Glutamatergic neuron (in vitro differentiated cells): ENCODE measurements at regions not wholly inside any gene's neighbourhood (a gene's known extent, or its start where the extent isn't known, plus 50 kb on each side); places are given as distances from the start of the nearest gene placed in this dataset.

Experiments used
- DNase-seq: peaks from one replicate; pipeline ENCODE4 v3.0.0; 2022
- H3K27ac Mint-ChIP-seq: one replicate; pipeline ENCODE4 v1.8.0; 2020; ENCODE audit warnings: mild to moderate bottlenecking, mixed read lengths, inconsistent platforms; ENCODE audit not compliant: unreplicated experiment
- H3K27me3 Mint-ChIP-seq: one replicate; pipeline ENCODE4 v1.8.0; 2020; ENCODE audit warnings: mild to moderate bottlenecking, moderate library complexity, mixed read lengths, inconsistent platforms; ENCODE audit not compliant: unreplicated experiment
- H3K36me3 Mint-ChIP-seq: one replicate; pipeline ENCODE4 v1.8.0; 2020; ENCODE audit warnings: mild to moderate bottlenecking, mixed read lengths, inconsistent platforms; ENCODE audit not compliant: unreplicated experiment
- H3K4me1 Mint-ChIP-seq: one replicate; pipeline ENCODE4 v1.8.0; 2020; ENCODE audit warnings: mild to moderate bottlenecking, low read depth, mixed read lengths, inconsistent platforms; ENCODE audit not compliant: unreplicated experiment
- H3K4me3 Mint-ChIP-seq: one replicate; pipeline ENCODE4 v1.8.0; 2020; ENCODE audit warnings: mild to moderate bottlenecking, mixed read lengths, inconsistent platforms; ENCODE audit not compliant: unreplicated experiment
- H3K9me3 Mint-ChIP-seq: one replicate; pipeline ENCODE4 v1.8.0; 2020; ENCODE audit warnings: mild to moderate bottlenecking, moderate library complexity, mixed read lengths, inconsistent platforms; ENCODE audit not compliant: unreplicated experiment
- CTCF ChIP-seq: fragments of 200-600 bp; sonication (generic); IDR thresholded peaks from one replicate; pipeline ENCODE4 v1.5.0; 2021; ENCODE audit not compliant: partially characterized antibody, unreplicated experiment

GRCh38 chr18:67354692-67355091 lies 161.8 kb downstream of the DSEL start:
- Mint-ChIP-seq H3K36me3 (peaks cover 5% of the 10 kb centered on the region), H3K4me1 (no peaks in the 10 kb centered on the region), H3K4me3 (no peak overlapping the region), H3K27ac (no peak overlapping the region), H3K27me3 (no peaks in the 10 kb centered on the region), H3K9me3 (peaks cover 3% of the 10 kb centered on the region)
- no peak for DNase-seq
- TF ChIP-seq CTCF = no peak

GRCh38 chr18:67354091-67354490 lies 162.4 kb downstream of the DSEL start:
- H3K9me3 Mint-ChIP-seq = no peaks in the 10 kb centered on the region
- no peaks in the 10 kb centered on the region for H3K4me1 Mint-ChIP-seq
- no peak for TF ChIP-seq CTCF
- no peak for DNase-seq
- H3K36me3 Mint-ChIP-seq = peaks cover 5% of the 10 kb centered on the region
- no peaks in the 10 kb centered on the region for H3K27me3 Mint-ChIP-seq
- no peak overlapping the region for H3K27ac Mint-ChIP-seq
- H3K4me3 Mint-ChIP-seq = no peak overlapping the region

GRCh38 chr18:67347438-67347837 lies 169.1 kb downstream of the DSEL start:
- no peak for TF ChIP-seq CTCF
- H3K36me3 Mint-ChIP-seq = no peaks in the 10 kb centered on the region
- no peak for DNase-seq
- no peaks in the 10 kb centered on the region for H3K9me3 Mint-ChIP-seq
- peaks cover 8% of the 10 kb centered on the region for H3K4me1 Mint-ChIP-seq
- H3K27ac Mint-ChIP-seq = no peak overlapping the region
- no peak overlapping the region for H3K4me3 Mint-ChIP-seq
- no peaks in the 10 kb centered on the region for H3K27me3 Mint-ChIP-seq

- Mint-ChIP-seq H3K9me3 (no peaks in the 10 kb centered on the region), H3K27ac (no peak overlapping the region), H3K36me3 (no peaks in the 10 kb centered on the region), H3K27me3 (no peaks in the 10 kb centered on the region), H3K4me3 (no peak overlapping the region), H3K4me1 (peaks cover 5% of the 10 kb centered on the region)
- no peak for DNase-seq
- TF ChIP-seq CTCF = no peak
Measured at GRCh38 chr18:67342159-67342558, 174.4 kb downstream of the DSEL start.

- Mint-ChIP-seq H3K27ac (no peak overlapping the region), H3K36me3 (peaks cover 5% of the 10 kb centered on the region), H3K27me3 (peaks cover 2% of the 10 kb centered on the region), H3K9me3 (no peaks in the 10 kb centered on the region), H3K4me1 (peaks cover 3% of the 10 kb centered on the region), H3K4me3 (no peak overlapping the region)
- DNase-seq = no peak
- no peak for TF ChIP-seq CTCF
Measured at GRCh38 chr18:67337696-67338095, 178.8 kb downstream of the DSEL start.
